GM19240 (cell line): ENCODE measurements at regions not wholly inside any gene's neighbourhood (a gene's known extent, or its start where the extent isn't known, plus 50 kb on each side); places are given as distances from the start of the nearest gene placed in this dataset.
"Not testable (repeated sequence)": the region's sequence is repeated elsewhere in the genome, so short reads cannot be mapped to it uniquely, and the experiment has no call there.

Source experiments
- DNase-seq: peaks from one replicate; pipeline ENCODE4 v3.0.0; 2011; ENCODE audit warnings: low spot score; ENCODE audit not compliant: insufficient read length

DNA sequence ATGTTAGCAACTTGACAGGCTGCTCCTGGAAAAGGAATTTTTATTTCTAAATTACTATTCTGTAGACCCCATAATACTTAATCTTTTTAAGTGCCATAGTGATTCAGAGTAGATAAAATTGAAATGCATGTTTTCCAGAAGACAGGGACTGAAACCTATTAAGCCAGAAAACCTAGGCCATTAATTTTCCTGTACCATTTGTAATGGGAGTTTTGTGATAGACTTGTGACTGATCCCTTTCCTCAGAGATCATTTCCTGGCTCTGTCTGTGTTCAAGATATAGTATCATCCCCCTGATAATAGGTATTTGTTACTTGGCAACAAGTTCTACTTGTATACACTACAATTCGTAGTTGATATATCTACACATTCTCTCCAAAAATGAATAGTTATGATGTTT is 1609.8 kb downstream of the AMY1C start:
- no peak for DNase-seq

DNA sequence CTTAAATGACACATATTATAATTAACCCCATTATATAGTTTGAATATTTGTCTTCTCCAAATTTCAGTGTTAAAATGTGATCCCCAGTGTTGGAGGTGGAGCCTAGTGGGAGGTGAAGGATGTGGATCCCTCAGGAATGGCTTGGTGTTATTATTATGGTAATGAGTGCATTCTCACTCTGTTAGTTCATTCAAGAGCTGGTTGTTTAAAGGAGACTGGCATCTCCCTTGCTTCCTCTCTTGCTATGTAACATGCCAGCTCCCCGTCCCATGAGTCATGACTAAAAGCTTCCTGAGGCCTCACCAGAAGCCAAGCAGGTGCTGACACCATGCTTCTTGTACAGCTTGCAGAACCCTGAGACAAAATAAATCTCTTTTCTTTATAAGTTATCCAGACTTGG is 1612.7 kb downstream of the AMY1C start:
- DNase-seq = no peak

DNA sequence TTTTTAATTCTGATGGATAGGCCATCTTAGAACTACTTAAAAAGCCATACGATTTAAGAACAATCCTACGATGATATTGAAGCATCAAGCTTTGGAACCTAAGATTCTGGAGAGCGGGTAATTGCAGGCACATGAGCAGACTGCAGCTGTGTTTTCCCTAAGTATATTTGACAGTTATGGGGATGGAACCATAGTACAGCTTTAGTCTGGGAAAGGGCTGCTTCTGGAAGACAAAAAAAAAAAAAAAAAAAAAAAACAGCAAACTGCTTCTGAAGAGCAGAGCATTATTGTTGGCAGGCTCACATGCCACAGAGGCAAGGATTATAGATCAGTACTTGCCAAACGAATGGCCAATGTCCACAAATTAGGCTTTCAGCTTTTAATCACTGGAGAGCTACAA is 1618.7 kb downstream of the AMY1C start:
- no peak for DNase-seq

DNA sequence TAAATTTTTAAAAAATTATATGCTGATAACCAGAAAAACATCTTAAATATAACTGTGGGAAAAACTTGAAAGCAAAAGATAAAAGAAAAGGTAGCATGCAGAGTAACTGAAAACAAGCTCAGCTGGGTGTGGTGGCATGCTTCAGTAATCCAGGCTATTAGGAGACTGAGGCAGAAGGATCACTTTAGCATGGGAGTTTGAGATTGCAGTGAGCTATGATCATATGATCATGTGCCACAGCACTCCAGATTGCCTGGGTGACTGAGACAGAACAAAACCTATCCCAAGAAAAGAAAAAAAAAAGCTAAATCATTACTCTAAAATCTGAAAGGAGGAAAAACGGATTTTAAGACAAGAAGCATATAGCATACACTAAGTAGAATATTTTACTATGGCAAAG is 1624.0 kb downstream of the AMY1C start:
- no peak for DNase-seq

DNA sequence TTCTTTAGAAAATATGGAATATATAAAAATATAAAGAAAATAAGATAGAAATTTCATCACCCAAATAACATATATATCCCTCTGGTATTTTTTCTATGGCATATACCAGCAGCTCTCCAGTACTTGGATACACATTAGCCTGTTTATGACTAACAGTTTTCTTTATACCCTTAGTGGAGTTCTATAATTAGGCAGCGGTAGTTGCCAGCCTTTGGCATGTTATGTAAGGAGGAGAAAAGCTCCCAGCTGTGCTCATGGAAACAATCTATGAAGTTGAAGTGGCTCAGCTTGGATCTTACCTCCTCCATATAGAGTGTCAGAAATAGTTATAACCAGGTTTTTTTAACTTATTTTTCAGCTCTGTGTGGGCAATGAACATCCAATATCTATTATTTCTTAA is 1636.8 kb downstream of the AMY1C start:
- DNase-seq = no peak

DNA sequence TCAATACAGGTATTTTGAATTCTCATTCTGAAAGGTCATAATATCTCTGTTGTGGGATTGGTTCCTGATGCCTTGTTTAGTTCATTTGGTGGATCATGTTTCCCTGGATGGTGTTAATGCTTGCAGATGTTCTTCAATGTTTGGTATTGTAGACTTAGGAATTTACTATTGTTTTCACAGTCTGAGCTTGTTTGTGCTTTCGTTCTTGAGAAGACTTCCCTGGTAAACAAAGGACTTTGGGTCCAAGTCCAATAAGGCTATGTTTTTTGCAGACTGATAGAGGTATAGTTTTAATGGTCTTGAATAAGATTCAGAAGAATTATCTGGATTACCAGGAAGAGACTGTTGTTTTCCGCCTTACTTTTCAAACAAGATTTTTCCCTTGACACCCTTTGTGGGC is 1646.3 kb downstream of the AMY1C start:
- no peak for DNase-seq

DNA sequence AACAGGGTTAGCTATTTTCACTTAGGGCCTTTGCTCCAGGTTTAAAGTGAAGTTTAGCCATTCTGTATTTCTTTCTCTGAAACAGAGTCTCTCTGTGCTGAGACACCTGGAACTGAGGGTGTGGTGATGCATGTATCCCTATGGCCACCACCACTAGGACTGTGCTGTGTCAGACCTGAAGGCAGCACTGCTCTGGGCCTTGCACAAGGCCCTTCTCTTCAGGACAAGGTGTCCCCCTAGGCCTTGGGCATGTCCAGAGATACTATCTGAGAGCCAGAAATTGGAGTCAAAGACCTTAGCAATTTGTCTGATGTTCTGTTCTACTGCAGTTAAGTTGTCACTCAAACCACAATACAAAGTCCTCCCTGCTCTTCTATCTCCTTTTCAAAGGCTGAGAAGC is 1649.2 kb downstream of the AMY1C start:
- DNase-seq = no peak

DNA sequence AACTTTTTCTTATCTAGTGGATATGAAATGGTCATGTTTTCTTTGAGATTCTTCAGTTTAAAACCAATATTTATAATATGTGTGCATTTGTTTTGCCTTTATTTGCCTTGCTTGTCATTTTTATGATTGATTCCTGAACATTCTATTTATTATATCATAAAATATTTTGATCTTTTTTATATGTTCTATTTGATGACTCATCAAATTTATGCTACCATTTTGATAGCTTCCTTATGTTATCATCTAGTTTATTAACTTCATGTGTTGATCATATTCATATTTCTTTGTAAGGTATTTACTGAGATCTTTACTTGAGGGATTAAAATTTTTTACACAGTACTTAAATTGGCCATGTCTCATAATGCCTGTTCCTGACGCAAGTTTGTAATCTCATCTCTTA is 1650.0 kb downstream of the AMY1C start:
- DNase-seq = no peak

DNA sequence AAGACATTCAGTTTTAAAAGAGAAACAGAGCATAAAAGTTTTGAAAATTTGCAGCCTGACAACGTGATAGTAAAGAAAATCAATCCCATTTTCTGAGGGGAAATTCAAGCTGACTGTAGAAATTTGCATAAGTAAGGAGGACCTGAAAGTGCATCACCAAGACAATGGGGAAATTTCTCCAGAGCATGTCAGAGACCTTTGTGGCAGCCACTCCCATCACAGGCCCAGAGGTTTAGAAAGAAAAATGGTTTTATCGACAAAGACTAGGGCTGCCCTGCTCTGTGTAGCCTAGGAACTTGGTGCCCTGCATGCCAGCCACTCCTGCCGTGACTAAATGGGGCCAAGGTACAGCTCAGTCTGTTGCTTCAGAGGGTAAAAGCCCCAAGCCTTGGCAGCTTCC is 1640.2 kb upstream of the PRMT6 start:
- no peak for DNase-seq

DNA sequence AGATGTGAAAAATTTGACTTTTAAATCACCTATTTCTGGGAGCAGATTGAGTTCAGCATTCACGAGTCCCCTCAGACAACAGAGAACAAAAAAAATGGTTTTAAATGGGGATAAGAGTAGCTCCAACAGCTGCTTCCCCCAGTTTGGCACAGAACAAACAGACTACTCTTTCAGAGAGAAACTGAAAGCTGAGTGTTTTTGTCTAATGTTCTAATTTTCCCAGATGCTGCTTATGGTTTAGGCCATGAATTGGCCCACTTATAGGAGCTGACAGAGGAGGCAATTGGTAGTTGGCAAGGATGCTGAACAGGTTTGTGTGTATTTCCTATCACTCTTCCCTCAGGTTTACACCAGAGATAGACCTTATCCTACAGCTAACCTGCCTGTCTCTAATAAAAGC is 1637.4 kb upstream of the PRMT6 start:
- no peak for DNase-seq

DNA sequence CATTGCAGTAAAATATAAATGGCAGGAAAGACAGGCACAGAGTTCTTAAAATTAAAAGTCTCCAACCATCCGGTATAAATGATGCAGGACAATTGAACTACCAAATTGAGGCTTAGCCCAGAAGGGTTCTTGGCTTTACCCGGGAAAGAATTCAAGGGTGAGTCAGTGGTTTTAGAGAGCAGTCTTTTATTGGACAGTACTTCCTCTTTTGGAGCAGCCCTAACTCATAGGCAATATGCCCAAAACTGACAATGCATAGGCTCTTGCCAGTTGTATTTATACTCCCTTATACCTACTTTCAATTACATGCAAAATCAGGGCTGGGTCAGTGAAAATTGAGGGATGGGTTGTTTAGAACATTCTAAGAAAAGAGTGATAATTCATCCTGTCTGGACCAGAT is 1628.9 kb upstream of the PRMT6 start:
- no peak for DNase-seq

DNA sequence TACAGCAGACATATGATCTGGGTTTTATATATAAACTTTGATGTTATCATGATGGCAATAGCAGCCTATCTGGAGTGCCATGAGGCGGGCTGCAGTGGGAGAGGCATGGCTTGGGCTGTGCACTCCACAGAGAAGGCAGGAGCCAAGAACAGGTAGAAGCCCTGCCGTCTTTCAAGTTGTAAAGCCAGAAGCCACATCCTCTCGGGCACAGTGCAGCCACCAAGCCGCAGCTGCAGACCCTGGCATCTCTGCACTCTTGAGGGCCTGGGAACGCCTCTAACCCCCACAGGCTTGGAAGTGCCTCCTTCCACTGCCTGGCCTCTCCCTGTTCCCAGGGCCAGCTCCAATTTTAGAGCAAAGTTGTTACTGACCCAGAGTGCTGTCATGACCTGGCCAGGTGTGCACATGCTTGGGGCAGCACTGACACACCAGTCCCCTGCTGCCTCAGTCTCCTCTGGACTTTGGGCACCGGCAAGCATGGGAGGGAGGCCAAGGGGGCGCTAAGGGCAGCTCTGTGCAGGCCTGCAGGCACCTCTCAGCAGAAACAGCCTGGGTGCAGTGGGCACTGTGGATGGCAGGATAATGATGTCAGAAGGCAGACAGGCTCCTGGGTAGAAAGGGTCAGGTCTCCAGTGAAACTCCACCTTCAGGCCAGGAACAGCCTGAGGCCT is 1619.8 kb upstream of the PRMT6 start:
- no peak for DNase-seq

DNA sequence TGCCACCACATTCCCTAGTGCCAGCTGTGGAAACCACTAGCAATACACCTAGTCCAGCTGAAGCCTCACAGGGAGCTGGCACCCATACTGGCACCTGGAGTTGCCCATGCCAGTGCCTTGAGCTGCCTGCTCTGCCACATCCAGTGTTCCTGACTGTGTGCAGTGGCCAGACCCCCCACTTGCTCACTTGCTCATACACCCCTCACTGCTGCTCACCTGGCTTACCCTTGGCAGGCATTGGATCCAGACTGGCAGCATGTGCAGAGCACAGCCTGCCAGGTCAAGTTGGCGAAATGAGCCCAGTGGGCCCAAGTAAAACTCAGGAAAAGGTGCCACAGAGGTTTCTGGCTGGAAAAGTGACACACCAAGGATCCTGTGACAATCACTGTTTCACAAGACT is 1618.6 kb upstream of the PRMT6 start:
- DNase-seq = no peak

DNA sequence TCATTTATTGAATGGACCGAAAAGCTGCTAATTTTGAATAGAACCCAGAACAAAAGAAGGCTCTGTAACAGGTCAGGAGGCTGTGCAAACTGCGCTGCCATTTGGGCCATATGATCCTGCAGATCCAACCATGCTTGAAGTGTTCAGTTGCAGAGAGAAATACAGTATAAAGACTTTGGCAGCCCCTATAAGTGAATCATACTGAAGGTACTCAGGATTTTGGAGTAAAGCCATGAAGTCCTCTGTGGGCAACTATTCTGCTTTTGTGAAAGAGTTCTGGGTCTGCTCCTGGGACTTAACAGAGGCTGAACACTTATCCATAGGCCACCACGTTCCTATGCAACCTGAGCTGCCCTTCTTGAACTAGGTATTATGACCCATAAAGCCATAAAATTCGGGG is 1613.6 kb upstream of the PRMT6 start:
- no peak for DNase-seq

DNA sequence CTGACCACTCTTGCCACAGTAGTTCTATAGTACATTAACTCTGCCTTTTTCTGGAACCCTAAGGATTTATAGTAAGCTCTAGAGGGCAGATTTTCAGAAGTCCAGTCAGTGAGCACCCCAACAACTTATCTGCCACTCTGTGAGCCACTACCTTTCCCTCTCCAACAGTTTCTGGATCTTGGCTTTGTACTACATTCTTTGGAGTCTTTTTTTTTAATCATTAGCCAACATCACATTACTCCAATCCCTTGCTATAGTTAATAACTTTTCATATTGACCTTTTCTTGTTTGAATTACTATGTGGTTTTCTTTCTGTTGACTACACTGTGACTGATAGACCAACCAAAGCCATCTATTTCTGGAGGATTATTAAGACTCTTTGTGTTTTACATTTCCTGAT is 1596.7 kb upstream of the PRMT6 start:
- no peak for DNase-seq

DNA sequence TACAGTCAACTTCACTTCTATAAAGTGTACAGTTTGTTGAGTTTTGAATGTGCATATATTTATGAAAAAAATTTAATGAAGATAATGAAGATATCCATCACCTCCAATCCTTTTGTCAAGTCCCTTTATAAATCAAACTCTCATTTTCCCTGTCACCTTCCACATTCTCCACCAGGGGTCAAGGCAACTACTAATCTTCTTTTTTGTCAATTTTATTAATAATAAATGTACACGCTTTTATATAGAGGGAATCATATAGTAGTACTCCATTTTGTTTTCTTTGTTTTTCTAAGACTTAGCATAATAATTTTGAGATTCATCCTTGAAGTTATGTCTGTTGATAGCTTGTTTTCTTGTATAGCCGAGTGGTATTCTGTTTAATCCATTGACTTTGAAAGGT is 1594.2 kb upstream of the PRMT6 start:
- no peak for DNase-seq

DNA sequence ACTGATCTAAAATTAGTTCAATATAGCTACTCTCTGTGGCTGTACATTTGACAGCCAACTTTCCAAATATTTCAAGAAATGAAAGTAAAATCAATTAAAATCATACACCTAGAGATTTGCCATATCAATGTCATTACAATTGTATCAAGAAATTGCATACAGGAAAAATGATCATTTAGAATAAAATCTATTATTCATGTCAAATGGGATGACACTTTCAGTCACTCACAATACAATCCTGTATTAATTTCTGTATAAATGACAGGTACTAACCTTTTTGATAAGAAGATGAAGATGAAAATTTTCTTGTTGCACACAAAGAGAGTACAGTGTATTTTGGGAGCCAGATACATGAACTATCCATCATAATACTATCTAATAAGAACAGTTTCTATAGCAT is 1588.9 kb upstream of the PRMT6 start:
- DNase-seq = no peak

DNA sequence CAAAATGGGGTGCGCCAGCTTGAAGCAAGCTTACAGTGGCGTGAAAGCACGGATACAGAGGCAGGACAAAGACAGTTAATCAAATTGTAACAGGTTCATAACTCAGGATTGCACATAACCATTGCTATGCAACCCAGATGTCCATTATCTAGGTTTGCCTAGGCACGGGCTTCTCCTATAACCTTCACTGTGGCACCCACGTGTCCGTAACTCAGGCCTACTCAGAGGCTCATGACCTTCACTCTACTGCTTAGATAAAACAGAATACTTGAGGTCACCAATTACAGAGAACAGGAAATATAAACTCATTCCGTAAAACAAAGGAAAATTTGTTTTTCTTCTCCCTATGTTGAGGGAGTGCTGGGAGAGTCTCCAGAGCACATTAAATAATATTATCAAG is 1585.9 kb upstream of the PRMT6 start:
- not testable (repeated sequence) for DNase-seq

DNA sequence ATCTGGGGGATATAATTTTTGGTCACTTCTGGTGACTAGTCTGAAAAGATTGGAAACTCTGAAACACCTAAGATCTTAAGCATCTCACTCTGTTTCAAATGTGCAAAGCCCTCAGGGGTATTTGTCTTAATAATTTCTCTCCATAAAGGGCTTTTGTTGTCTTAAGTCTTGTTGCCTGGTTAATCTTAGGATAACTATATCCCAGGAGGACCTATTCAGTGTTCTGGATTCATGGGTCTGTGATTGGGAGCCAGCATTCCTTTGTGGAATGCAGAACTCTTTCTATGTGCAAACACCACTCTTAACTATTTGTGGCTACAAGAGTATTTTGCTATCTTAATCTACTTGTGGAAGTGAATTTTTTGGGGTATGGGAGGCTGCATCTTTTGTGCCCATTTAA is 1573.0 kb upstream of the PRMT6 start:
- DNase-seq = no peak

DNA sequence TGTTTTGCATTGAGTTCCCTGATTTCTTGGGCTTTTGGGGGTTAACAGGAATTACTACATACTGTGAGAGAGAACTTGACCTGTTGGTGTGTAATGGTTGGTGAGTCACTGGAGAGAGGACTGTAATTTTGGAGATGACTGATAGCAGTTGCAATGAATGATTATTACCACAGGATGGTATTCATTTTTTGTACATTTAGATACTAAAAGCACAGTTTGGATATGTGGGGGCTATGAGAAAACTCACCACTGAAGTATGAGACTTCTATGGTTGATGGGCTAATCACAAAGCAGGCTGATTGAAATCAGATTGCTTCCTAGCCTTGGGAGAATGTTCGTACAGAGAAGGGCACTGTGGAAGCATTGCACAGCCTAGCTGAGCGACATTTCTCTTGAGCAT is 1571.3 kb upstream of the PRMT6 start:
- no peak for DNase-seq

DNA sequence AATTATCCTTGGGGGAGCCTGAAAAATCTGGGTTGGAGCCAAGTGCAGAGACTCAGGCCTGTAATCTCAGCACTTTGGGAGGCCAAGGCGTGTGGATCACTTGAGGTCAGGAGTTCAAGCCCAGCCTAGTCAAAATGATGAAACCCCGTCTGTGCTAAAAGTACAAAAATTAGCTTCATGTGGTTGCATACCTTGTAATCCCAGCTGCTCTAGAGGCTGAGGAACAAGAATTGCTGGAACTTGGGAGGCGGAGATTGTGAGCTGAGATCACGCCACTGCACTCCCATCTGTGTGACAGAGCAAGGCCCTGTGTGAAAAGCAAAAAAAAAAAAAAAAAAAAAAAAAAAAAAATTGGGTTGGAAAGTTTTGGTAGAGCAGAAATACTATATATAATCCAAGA is 1563.6 kb upstream of the PRMT6 start:
- no peak for DNase-seq

DNA sequence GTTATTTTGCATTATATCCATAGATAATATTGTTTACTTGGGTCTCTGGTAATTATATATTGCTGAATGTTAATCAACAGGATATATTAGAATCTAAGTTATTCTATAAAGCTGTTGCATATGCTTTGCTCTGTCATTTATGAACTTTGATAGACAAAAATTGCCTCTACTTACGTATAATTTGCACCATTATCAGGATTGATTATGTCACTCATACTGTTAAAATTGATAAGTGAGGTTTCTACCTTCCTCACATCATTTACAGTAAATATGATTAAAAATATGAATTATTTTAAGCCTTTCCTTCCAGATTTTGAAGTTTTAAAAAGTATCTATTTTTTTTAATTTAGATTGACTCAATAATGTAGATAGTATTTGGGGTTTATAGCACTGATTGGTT is 1540.4 kb upstream of the PRMT6 start:
- DNase-seq = no peak

DNA sequence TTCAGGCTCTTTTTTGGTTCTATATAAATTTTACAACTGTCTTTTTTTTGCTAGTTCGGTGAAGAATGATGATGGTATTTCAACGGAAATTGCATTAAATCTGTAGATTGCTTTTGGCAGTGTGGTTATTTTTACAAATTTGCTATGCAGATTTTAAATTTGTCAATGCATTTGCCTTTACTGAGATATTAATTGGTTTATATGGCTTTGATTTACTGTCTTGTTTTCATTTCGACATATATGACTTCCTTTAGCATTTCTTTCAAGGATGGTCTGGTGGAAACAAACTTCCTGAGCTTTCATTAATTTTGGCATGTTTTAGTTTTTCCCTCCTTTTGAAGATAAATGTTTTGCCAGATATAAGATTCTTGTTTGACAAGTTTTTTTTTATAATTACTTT is 1522.5 kb upstream of the PRMT6 start:
- no peak for DNase-seq

DNA sequence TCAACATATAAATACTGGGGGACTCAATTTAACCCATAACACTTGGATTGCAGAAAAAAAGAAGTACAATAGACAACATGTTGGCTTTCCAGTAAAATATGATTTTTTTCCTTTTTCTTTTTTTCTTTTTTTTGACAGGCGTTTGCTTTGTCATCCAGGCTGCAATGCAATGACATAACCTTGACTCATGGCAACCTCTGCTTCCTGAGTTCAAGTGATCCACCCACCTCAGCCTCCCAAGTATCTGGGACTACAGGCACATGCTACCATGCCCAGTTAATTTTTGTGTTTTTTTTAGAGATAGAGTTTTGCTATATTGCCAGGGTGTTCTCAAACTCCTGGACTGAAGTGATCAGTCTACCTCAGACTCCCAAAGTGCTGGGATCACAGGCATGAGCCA is 1512.0 kb upstream of the PRMT6 start:
- DNase-seq = no peak
